H1 (cell line): ENCODE measurements at regions not wholly inside any gene's neighbourhood (a gene's known extent, or its start where the extent isn't known, plus 50 kb on each side); places are given as distances from the start of the nearest gene placed in this dataset.

Experiments used
- CTCF ChIP-seq, 3 experiments: IDR thresholded peaks; 1 replicate in 2 of 3; 2 replicates in 1 of 3; pipeline versions ENCODE4 v1.5.1 to v1.6.1; 2011; ENCODE audit warnings: low read length in 3 of 3, mild to moderate bottlenecking in 3 of 3, inconsistent platforms in 2 of 3, low read depth in 1 of 3, moderate library complexity in 1 of 3; ENCODE audit not compliant: insufficient read depth in 1 of 3; ENCODE audit errors: control extremely low read depth in 1 of 3
- TAF7 ChIP-seq: optimal IDR thresholded peaks from 2 replicates; pipeline ENCODE3; 2011; ENCODE audit warnings: low read depth, mild to moderate bottlenecking, inconsistent platforms, low read length, moderate library complexity, borderline replicate concordance

GRCh38 chr20:51193066-51193772 is 170.3 kb upstream of the KCNG1 start (continued):
- TF ChIP-seq CTCF (IDR thresholded peaks at IDR 0.05; ENCODE audit: control extremely low read depth in 1 of 3, insufficient read depth in 1 of 3, low read depth in 1 of 3, low read length in 3 of 3) (no peak), TAF7 (no peak)
